ENCODE measurements at regions not wholly inside any gene's neighbourhood (a gene's known extent, or its start where the extent isn't known, plus 50 kb on each side); places are given as distances from the start of the nearest gene placed in this dataset.

DNA sequence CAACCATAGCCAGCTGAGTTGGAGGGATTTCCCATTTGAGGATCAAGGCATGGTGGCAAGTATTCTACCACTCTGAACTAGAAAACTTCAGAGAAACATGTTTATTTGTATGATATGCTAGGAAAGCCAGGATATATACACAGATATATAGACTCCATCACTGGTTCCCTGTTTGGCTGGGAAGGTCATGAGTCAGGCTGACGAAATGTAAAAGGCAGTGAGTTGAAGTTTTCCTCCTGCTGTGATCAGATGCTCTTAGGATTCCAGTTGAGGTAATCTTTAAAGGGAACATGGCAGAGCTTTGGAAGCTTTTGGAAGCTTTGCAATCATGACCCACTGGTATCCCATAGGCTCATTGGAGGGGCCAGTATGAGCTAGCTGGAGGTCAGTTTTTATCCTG lies 1369.1 kb downstream of the EPHA7 start:
- H3K27ac Mint-ChIP-seq, result no peak overlapping the region
- TF ChIP-seq, protein P1, sequence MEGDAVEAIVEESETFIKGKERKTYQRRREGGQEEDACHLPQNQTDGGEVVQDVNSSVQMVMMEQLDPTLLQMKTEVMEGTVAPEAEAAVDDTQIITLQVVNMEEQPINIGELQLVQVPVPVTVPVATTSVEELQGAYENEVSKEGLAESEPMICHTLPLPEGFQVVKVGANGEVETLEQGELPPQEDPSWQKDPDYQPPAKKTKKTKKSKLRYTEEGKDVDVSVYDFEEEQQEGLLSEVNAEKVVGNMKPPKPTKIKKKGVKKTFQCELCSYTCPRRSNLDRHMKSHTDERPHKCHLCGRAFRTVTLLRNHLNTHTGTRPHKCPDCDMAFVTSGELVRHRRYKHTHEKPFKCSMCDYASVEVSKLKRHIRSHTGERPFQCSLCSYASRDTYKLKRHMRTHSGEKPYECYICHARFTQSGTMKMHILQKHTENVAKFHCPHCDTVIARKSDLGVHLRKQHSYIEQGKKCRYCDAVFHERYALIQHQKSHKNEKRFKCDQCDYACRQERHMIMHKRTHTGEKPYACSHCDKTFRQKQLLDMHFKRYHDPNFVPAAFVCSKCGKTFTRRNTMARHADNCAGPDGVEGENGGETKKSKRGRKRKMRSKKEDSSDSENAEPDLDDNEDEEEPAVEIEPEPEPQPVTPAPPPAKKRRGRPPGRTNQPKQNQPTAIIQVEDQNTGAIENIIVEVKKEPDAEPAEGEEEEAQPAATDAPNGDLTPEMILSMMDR (IDR thresholded peaks at IDR 0.05; ENCODE audit: unreplicated experiment), result no peak
- H3K9me3 Mint-ChIP-seq, result no peaks in the 10 kb centered on the region

DNA sequence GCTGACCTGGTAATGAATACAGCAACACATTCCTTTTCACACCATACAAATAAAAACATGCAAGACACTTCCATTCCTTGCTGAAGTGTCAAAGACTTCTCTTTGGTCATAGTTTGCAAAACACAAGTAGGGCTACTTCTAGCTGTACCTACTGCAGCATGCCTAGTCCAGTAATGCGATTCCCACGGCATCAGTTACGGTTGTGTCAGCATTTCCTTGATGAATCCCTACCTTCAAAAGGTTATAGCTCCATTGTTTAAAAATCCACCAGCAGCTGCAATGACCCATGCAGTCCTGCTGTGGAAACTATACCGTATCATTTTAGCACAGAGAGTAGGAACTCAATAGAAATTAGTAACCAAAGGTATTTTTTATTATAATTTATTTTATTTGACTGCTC lies 1371.5 kb downstream of the EPHA7 start:
- Mint-ChIP-seq H3K9me3 (no peaks in the 10 kb centered on the region), H3K27ac (no peak overlapping the region), H3K27me3 (ENCODE audit: low read depth) (peaks cover 2% of the 10 kb centered on the region), H3K4me3 (no peak overlapping the region), H3K36me3 (no peaks in the 10 kb centered on the region), H3K4me1 (peaks cover 11% of the 10 kb centered on the region)
- TF ChIP-seq, protein P1 (IDR thresholded peaks at IDR 0.05; ENCODE audit: unreplicated experiment), result no peak
- no peak for DNase-seq (ENCODE audit: low spot score in 2 of 2, unreplicated experiment in 2 of 2)

More for the DNA sequence above, 1369.1 kb downstream of the EPHA7 start:
- no peaks in the 10 kb centered on the region for H3K36me3 Mint-ChIP-seq
- DNase-seq (ENCODE audit: low spot score in 2 of 2, unreplicated experiment in 2 of 2), result no peak
- no peak overlapping the region for H3K4me3 Mint-ChIP-seq
- H3K27me3 Mint-ChIP-seq (ENCODE audit: low read depth), result peaks cover 2% of the 10 kb centered on the region
- H3K4me1 Mint-ChIP-seq, result peaks cover 11% of the 10 kb centered on the region

DNA sequence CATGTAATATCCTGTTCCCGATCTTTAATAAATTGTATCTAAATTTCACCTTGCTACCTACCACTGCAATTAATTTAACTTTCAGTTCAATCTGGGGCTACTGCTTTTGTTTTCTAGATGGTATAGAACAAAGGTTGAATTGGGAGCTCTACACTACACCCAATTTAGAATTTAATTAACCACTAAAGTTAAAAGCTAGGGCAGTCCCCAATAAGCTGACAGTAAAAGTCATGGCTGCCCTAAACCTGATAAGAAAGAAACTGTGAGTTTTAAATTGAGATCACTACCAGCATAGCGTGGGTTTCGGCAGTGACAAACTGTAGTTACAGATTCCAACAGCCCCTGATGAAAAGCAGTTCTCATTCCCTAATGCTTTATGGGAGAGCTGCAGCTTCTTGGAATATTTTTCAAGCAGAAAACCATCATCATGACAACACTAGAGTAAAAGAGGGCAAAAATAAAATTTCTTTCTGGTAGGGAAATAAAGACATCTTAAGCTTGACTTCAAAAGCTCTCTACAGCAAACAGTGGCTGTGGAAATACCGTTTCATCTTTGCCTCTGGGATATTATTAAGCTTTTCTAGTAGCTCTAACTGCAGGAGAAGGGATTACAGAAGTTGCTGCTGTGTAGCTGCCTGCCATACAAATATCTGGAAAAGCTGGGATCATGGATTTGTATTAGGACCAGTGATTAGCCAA lies 1372.1 kb downstream of the EPHA7 start:
- peak overlapping the region; percentile 45 for H3K27ac Mint-ChIP-seq
- TF ChIP-seq, protein P1 (IDR thresholded peaks at IDR 0.05; ENCODE audit: unreplicated experiment), result no peak
- peak overlapping the region; percentile 20 for H3K4me3 Mint-ChIP-seq
- H3K27me3 Mint-ChIP-seq (ENCODE audit: low read depth), result peaks cover 2% of the 10 kb centered on the region
- H3K36me3 Mint-ChIP-seq, result no peaks in the 10 kb centered on the region
- H3K9me3 Mint-ChIP-seq, result no peaks in the 10 kb centered on the region
- no peak for DNase-seq (ENCODE audit: low spot score in 2 of 2, unreplicated experiment in 2 of 2)
- H3K4me1 Mint-ChIP-seq, result peaks cover 11% of the 10 kb centered on the region

DNA sequence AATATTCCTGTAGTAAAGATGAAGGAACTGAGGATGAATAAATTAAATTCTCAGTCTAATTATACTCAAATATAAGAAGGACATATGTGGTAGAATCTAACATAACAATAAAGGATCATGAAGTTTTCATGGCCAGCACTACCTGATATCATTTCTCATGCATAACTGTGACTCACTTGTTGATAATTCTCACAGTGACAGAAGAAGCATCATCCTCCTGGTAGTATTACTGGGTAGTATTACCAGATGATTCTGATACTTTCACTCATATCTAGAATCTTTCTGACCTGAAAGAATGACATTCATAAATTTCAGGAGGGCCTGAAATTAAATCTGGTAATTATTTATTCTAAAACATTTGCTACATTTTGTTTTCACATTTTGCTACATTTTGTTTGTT lies 1375.0 kb downstream of the EPHA7 start:
- TF ChIP-seq, protein P1 (IDR thresholded peaks at IDR 0.05; ENCODE audit: unreplicated experiment), result no peak
- Mint-ChIP-seq H3K36me3 (no peaks in the 10 kb centered on the region), H3K27ac (no peak overlapping the region), H3K27me3 (ENCODE audit: low read depth) (no peaks in the 10 kb centered on the region), H3K4me3 (no peak overlapping the region), H3K9me3 (no peaks in the 10 kb centered on the region), H3K4me1 (peaks cover 11% of the 10 kb centered on the region)
- DNase-seq (ENCODE audit: low spot score in 2 of 2, unreplicated experiment in 2 of 2), result no peak

DNA sequence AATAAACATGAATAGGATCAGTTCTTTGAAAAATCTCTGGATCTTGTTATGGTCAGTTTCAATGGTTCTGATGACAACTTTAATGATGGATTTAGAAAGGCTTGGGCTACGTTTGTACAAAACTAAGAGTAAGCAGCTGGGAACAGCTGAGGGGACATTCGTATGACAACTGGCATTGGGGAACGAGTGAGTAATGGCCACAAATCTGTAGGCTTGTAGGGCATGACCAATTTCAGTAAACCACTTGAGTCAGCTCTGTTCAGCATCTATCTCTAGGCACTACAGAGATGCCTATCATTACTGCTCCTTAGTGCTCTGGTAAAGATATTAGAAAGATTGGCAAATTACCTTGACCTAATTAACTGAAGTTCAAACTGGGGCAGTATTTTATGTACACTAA lies 1375.6 kb downstream of the EPHA7 start:
- no peaks in the 10 kb centered on the region for H3K9me3 Mint-ChIP-seq

More for the DNA sequence above, 1375.6 kb downstream of the EPHA7 start:
- Mint-ChIP-seq H3K36me3 (no peaks in the 10 kb centered on the region), H3K4me1 (peaks cover 11% of the 10 kb centered on the region), H3K27ac (no peak overlapping the region), H3K27me3 (ENCODE audit: low read depth) (no peaks in the 10 kb centered on the region), H3K4me3 (no peak overlapping the region)
- TF ChIP-seq, protein P1 (IDR thresholded peaks at IDR 0.05; ENCODE audit: unreplicated experiment), result no peak
- no peak for DNase-seq (ENCODE audit: low spot score in 2 of 2, unreplicated experiment in 2 of 2)
